ENCODE measurements at regions not wholly inside any gene's neighbourhood (a gene's known extent, or its start where the extent isn't known, plus 50 kb on each side); places are given as distances from the start of the nearest gene placed in this dataset.

DNA sequence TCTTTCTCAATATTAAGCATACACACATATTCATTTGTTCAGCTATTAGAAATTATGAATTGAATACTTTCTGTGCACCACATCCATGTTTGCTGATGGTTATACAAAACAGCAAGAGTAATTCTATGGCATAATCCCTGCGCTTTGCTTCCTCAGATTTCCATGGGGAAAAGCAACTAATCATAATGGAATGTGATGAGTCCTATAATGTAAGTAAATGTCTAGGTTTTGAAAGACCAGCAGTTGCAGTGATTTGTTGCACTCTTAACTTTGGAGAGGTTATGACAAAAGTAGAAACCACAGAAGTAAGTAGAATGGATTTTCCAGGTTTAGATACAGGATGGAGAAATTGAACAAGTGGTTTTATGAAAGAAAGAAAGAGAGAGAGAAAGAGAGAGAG lies 652.1 kb downstream of the CBLN4 start:
- TF ChIP-seq CTCF (conservative IDR thresholded peaks at IDR 0.05 in 1 of 2, IDR thresholded peaks at IDR 0.05 in 1 of 2; ENCODE audit: low read depth in 1 of 2, low read length in 2 of 2) (no peak), EZH2 (IDR thresholded peaks at IDR 0.05; ENCODE audit: low read length, missing control alignments) (no peak)

Measured in fibroblast of lung (primary cell).